BE2C (cell line): ENCODE measurements at regions not wholly inside any gene's neighbourhood (a gene's known extent, or its start where the extent isn't known, plus 50 kb on each side); places are given as distances from the start of the nearest gene placed in this dataset.

ENCODE experiments used
- DNase-seq: peaks from one replicate; pipeline ENCODE4 v3.0.0-alpha.2; 2020
- H3K27me3 ChIP-seq: fragments of 250-450 bp; sonication (Bioruptor Pico); 2 replicates; pipeline ENCODE4 v1.5.1; 2020; ENCODE audit warnings: mild to moderate bottlenecking
- H3K36me3 ChIP-seq: fragments of 250-450 bp; sonication (Bioruptor Pico); 2 replicates; pipeline ENCODE4 v1.5.1; 2020; ENCODE audit warnings: mild to moderate bottlenecking
- H3K4me1 ChIP-seq: fragments of 250-450 bp; sonication (Bioruptor Pico); 2 replicates; pipeline ENCODE4 v1.5.1; 2020
- H3K4me3 ChIP-seq: 2 replicates; pipeline ENCODE4 v1.5.1; 2011; ENCODE audit warnings: low read depth, low read length
- H3K9me3 ChIP-seq: fragments of 250-450 bp; sonication (Bioruptor Pico); 2 replicates; pipeline ENCODE4 v1.5.1; 2020
- CTCF ChIP-seq: IDR thresholded peaks from 2 replicates; pipeline ENCODE4 v1.5.1; 2012; ENCODE audit warnings: mild to moderate bottlenecking, low read depth, low read length

GRCh38 chr7:25549271-25549921, 321.1 kb upstream of the NPVF start:
- no peak for TF ChIP-seq CTCF
- Histone ChIP-seq H3K4me3 (no peak overlapping the region), H3K9me3 (no peaks in the 10 kb centered on the region), H3K27me3 (peaks cover 2% of the 10 kb centered on the region; the same call in 1 of the 2 replicates), H3K36me3 (no peaks in the 10 kb centered on the region), H3K4me1 (no peaks in the 10 kb centered on the region)
- no peak for DNase-seq

DNA sequence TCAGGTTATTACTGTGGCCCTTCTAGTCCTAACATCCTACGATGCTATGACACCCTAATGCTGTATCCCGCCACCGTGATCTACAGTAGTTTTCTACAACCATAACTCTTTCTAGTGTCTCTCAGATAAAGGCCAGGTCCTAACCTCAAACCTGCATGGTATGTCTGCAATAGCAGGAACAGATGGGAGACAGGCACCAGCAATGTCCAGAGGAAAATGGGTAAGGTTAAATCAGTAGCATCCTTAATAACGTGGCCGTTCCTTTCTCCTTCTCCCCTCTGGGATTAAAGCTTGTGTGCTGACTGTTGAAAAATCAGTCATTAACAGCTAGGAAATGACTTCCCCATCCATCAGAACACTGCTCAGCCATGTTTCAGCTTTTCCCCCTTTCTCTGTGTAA, 321.9 kb upstream of the NPVF start:
- no peaks in the 10 kb centered on the region for H3K4me1 ChIP-seq
- H3K27me3 ChIP-seq: no peaks in the 10 kb centered on the region
- DNase-seq: no peak
- no peaks in the 10 kb centered on the region for H3K9me3 ChIP-seq
- no peaks in the 10 kb centered on the region for H3K36me3 ChIP-seq
- no peak for TF ChIP-seq CTCF
- no peak overlapping the region for H3K4me3 ChIP-seq

GRCh38 chr7:25552998-25553397, 324.7 kb upstream of the NPVF start:
- DNase-seq: no peak
- H3K27me3 ChIP-seq: no peaks in the 10 kb centered on the region
- TF ChIP-seq CTCF: no peak
- no peaks in the 10 kb centered on the region for H3K4me1 ChIP-seq
- no peaks in the 10 kb centered on the region for H3K36me3 ChIP-seq
- H3K4me3 ChIP-seq: no peak overlapping the region
- H3K9me3 ChIP-seq: no peaks in the 10 kb centered on the region

- H3K36me3 ChIP-seq: no peaks in the 10 kb centered on the region
- H3K4me1 ChIP-seq: no peaks in the 10 kb centered on the region
- H3K9me3 ChIP-seq: peaks cover 3% of the 10 kb centered on the region; the same call in 1 of the 2 replicates
- DNase-seq: no peak
- no peak for TF ChIP-seq CTCF
- H3K27me3 ChIP-seq: no peaks in the 10 kb centered on the region
- H3K4me3 ChIP-seq: no peak overlapping the region
Measured at GRCh38 chr7:25553580-25554291, 325.4 kb upstream of the NPVF start.

DNA sequence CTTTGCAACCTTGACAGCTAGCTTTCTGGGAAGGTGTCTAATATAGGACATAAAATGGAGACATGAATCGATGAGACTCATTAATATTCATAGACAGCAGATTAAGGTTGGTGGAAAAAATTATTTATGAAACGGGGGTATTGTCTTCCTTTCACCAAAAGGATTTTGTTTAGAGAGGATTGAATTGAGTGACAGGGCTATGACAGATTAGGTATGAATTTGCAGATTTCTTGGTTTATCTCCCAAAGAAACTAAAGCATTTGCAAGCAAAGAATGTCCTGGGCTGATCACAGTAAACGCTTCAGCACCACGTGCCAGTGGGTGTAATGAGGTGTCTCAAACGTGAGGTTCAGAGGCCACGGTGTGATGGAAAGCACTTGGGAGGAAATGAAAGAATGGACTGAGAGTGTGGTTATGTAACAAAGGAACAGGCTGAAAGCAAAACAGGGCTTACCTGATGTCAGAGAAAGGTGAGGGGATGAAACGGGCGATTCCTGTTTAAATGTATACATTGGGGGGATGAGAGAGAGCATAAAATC, 329.2 kb upstream of the NPVF start:
- DNase-seq: no peak
- no peak for TF ChIP-seq CTCF
- Histone ChIP-seq H3K36me3 (no peaks in the 10 kb centered on the region), H3K27me3 (no peaks in the 10 kb centered on the region), H3K4me1 (no peaks in the 10 kb centered on the region; the same call in 1 of the 2 replicates), H3K4me3 (no peak overlapping the region), H3K9me3 (peaks cover 5% of the 10 kb centered on the region; the same call in 1 of the 2 replicates)

GRCh38 chr7:25557930-25558329, 329.6 kb upstream of the NPVF start:
- Histone ChIP-seq H3K27me3 (no peaks in the 10 kb centered on the region), H3K9me3 (peaks cover 5% of the 10 kb centered on the region; the same call in 1 of the 2 replicates), H3K36me3 (no peaks in the 10 kb centered on the region), H3K4me3 (no peak overlapping the region), H3K4me1 (peaks cover 4% of the 10 kb centered on the region; the same call in 1 of the 2 replicates)
- DNase-seq: no peak
- TF ChIP-seq CTCF: no peak
